ENCODE measurements at regions not wholly inside any gene's neighbourhood (a gene's known extent, or its start where the extent isn't known, plus 50 kb on each side); places are given as distances from the start of the nearest gene placed in this dataset.
"Not testable (repeated sequence)": the region's sequence is repeated elsewhere in the genome, so short reads cannot be mapped to it uniquely, and the experiment has no call there.

GRCh38 chr10:118865998-118866693, 111.4 kb upstream of the CACUL1 start:
- DNase-seq (ENCODE audit: low spot score) (no peak), ATAC-seq (no peak)
- intact Hi-C loops (cut with DNase I) = no loop called here

GRCh38 chr10:118867768-118868167, 113.0 kb upstream of the CACUL1 start:
- no peak for ATAC-seq
- DNase-seq (ENCODE audit: low spot score) = no peak

GRCh38 chr10:118868589-118868988, 113.8 kb upstream of the CACUL1 start:
- no peak for ATAC-seq
- intact Hi-C loops (cut with DNase I) = no loop called here
- no peak for DNase-seq (ENCODE audit: low spot score)

More at GRCh38 chr10:118867768-118868167, 113.0 kb upstream of the CACUL1 start:
- intact Hi-C loops (cut with DNase I) = no loop called here

GRCh38 chr10:118870467-118871243, 115.9 kb upstream of the CACUL1 start:
- DNase-seq (ENCODE audit: low spot score) = no peak
- intact Hi-C loops (cut with DNase I) = no loop called here
- peak; percentile 61 for ATAC-seq

- DNase-seq (ENCODE audit: low spot score) = no peak
- no peak for ATAC-seq
- intact Hi-C loops (cut with DNase I) = no loop called here
Observed at GRCh38 chr10:118871244-118871865, 116.6 kb upstream of the CACUL1 start.

- DNase-seq (ENCODE audit: low spot score) (no peak), ATAC-seq (no peak)
- intact Hi-C loops (cut with DNase I) = no loop called here
Observed at GRCh38 chr10:118873091-118873737, 118.4 kb upstream of the CACUL1 start.

- intact Hi-C loops (cut with DNase I) = no loop called here
- no peak for DNase-seq (ENCODE audit: low spot score)
- no peak for ATAC-seq
Observed at GRCh38 chr10:118873738-118874105, 119.0 kb upstream of the CACUL1 start.

GRCh38 chr10:118874171-118874570, 119.4 kb upstream of the CACUL1 start:
- ATAC-seq = no peak
- intact Hi-C loops (cut with DNase I) = no loop called here
- no peak for DNase-seq (ENCODE audit: low spot score)

GRCh38 chr10:118875087-118875486, 120.3 kb upstream of the CACUL1 start:
- DNase-seq (ENCODE audit: low spot score) (no peak), ATAC-seq (no peak)
- intact Hi-C loops (cut with DNase I) = no loop called here

- intact Hi-C loops (cut with DNase I) = no loop called here
- ATAC-seq (no peak), DNase-seq (ENCODE audit: low spot score) (no peak)
Observed at GRCh38 chr10:118882741-118883140, 128.0 kb upstream of the CACUL1 start.

GRCh38 chr10:118892255-118892654, 137.3 kb upstream of the NANOS1 start:
- no peak for DNase-seq (ENCODE audit: low spot score)
- intact Hi-C loops (cut with DNase I) = no loop called here
- no peak for ATAC-seq

GRCh38 chr10:118894891-118895290, 134.6 kb upstream of the NANOS1 start:
- intact Hi-C loops (cut with DNase I); DNase-seq (ENCODE audit: low spot score); ATAC-seq: not testable (repeated sequence)

GRCh38 chr10:118900617-118901016, 128.9 kb upstream of the NANOS1 start:
- intact Hi-C loops (cut with DNase I) = no loop called here
- DNase-seq (ENCODE audit: low spot score) (no peak), ATAC-seq (no peak)

- DNase-seq (ENCODE audit: low spot score) (no peak), ATAC-seq (no peak)
- intact Hi-C loops (cut with DNase I) = no loop called here
Observed at GRCh38 chr10:118901380-118901779, 128.1 kb upstream of the NANOS1 start.

GRCh38 chr10:118901906-118902305, 127.6 kb upstream of the NANOS1 start:
- ATAC-seq (no peak), DNase-seq (ENCODE audit: low spot score) (no peak)
- intact Hi-C loops (cut with DNase I) = no loop called here

GRCh38 chr10:118902656-118903055, 126.9 kb upstream of the NANOS1 start:
- intact Hi-C loops (cut with DNase I); ATAC-seq; DNase-seq (ENCODE audit: low spot score): not testable (repeated sequence)

- ATAC-seq (no peak), DNase-seq (ENCODE audit: low spot score) (no peak)
- intact Hi-C loops (cut with DNase I) = no loop called here
Observed at GRCh38 chr10:118903251-118903650, 126.3 kb upstream of the NANOS1 start.

- no peak for DNase-seq (ENCODE audit: low spot score)
- intact Hi-C loops (cut with DNase I) = no loop called here
- ATAC-seq = no peak
Observed at GRCh38 chr10:118903691-118904090, 125.8 kb upstream of the NANOS1 start.

- ATAC-seq (no peak), DNase-seq (ENCODE audit: low spot score) (no peak)
- intact Hi-C loops (cut with DNase I) = no loop called here
Observed at GRCh38 chr10:118904286-118904685, 125.2 kb upstream of the NANOS1 start.

- DNase-seq (ENCODE audit: low spot score) (no peak), ATAC-seq (no peak)
- intact Hi-C loops (cut with DNase I) = no loop called here
Observed at GRCh38 chr10:118907051-118907450, 122.5 kb upstream of the NANOS1 start.

All from sciatic nerve (tissue), 2 donors.